Ishikawa (cell line): ENCODE measurements at regions not wholly inside any gene's neighbourhood (a gene's known extent, or its start where the extent isn't known, plus 50 kb on each side); places are given as distances from the start of the nearest gene placed in this dataset.

ENCODE experiments used
- CEBPB ChIP-seq: IDR thresholded peaks from 2 replicates; pipeline ENCODE4 v1.6.1; 2012
- CREB1 ChIP-seq: IDR thresholded peaks from 2 replicates; pipeline ENCODE4 v1.6.1; 2012; ENCODE audit warnings: low read depth
- EGR1 ChIP-seq: IDR thresholded peaks from 2 replicates; pipeline ENCODE4 v1.6.1; 2012
- EP300 ChIP-seq: IDR thresholded peaks from 2 replicates; pipeline ENCODE4 v1.6.1; 2012; ENCODE audit warnings: borderline replicate concordance
- FOXM1 ChIP-seq: IDR thresholded peaks from 2 replicates; pipeline ENCODE4 v1.6.1; 2012; ENCODE audit warnings: low read depth, borderline replicate concordance
- MAX ChIP-seq: IDR thresholded peaks from 2 replicates; pipeline ENCODE4 v1.6.1; 2012
- NFIC ChIP-seq: IDR thresholded peaks from 2 replicates; pipeline ENCODE4 v1.6.1; 2012
- RAD21 ChIP-seq: IDR thresholded peaks from 2 replicates; pipeline ENCODE4 v1.6.1; 2012; ENCODE audit warnings: low read depth
- TAF1 ChIP-seq: IDR thresholded peaks from 2 replicates; pipeline ENCODE4 v1.6.1; 2012; ENCODE audit warnings: low read depth, mild to moderate bottlenecking
- TCF12 ChIP-seq: IDR thresholded peaks from 2 replicates; pipeline ENCODE4 v1.6.1; 2012; ENCODE audit warnings: low read depth
- TEAD4 ChIP-seq: IDR thresholded peaks from 2 replicates; pipeline ENCODE4 v1.6.1; 2012
- YY1 ChIP-seq: IDR thresholded peaks from 2 replicates; pipeline ENCODE4 v1.6.1; 2012; ENCODE audit warnings: low read depth
- ZBTB7A ChIP-seq: IDR thresholded peaks from 2 replicates; pipeline ENCODE4 v1.6.1; 2012; ENCODE audit warnings: low read depth
- TF ChIP-seq, protein P1 (sequence below): IDR thresholded peaks from 2 replicates; pipeline ENCODE4 v1.6.1; 2012
- TF ChIP-seq, protein P2 (sequence below): IDR thresholded peaks from 2 replicates; pipeline ENCODE4 v1.6.1; 2012; ENCODE audit warnings: low read depth, mild to moderate bottlenecking

- TF ChIP-seq NFIC (no peak), TAF1 (no peak), TCF12 (no peak), ZBTB7A (no peak), CREB1 (no peak), EGR1 (no peak), YY1 (no peak), CEBPB (no peak), TEAD4 (no peak), EP300 (no peak), MAX (no peak), RAD21 (no peak), FOXM1 (no peak)
- TF ChIP-seq, protein P1, sequence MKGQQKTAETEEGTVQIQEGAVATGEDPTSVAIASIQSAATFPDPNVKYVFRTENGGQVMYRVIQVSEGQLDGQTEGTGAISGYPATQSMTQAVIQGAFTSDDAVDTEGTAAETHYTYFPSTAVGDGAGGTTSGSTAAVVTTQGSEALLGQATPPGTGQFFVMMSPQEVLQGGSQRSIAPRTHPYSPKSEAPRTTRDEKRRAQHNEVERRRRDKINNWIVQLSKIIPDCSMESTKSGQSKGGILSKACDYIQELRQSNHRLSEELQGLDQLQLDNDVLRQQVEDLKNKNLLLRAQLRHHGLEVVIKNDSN: no peak
Measured at GRCh38 chr5:67315082-67315989, 118.7 kb upstream of the CD180 start.

DNA sequence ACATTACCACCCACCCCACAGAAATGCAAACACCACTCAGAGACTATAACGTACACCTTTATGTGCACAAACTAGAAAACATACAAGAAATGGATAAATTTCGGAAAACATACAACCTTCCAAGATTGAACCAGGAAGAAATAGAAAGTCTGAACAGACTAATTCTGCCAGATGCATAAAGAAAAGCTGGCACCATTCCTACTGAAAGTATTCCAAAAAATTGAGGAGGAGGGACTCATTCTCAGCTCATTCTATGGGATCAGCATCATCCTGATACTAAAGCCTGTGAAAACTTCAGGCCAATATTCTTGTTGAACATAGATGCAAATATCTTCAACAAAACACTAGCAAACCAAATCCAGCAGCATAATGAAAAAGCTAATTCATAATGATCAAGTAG, 115.1 kb upstream of the CD180 start:
- TF ChIP-seq, protein P1: no peak
- TF ChIP-seq TEAD4 (no peak), EP300 (no peak), MAX (no peak), CREB1 (no peak), YY1 (no peak), TAF1 (no peak), FOXM1 (no peak), EGR1 (no peak), TCF12 (no peak)
- TF ChIP-seq, protein P2, sequence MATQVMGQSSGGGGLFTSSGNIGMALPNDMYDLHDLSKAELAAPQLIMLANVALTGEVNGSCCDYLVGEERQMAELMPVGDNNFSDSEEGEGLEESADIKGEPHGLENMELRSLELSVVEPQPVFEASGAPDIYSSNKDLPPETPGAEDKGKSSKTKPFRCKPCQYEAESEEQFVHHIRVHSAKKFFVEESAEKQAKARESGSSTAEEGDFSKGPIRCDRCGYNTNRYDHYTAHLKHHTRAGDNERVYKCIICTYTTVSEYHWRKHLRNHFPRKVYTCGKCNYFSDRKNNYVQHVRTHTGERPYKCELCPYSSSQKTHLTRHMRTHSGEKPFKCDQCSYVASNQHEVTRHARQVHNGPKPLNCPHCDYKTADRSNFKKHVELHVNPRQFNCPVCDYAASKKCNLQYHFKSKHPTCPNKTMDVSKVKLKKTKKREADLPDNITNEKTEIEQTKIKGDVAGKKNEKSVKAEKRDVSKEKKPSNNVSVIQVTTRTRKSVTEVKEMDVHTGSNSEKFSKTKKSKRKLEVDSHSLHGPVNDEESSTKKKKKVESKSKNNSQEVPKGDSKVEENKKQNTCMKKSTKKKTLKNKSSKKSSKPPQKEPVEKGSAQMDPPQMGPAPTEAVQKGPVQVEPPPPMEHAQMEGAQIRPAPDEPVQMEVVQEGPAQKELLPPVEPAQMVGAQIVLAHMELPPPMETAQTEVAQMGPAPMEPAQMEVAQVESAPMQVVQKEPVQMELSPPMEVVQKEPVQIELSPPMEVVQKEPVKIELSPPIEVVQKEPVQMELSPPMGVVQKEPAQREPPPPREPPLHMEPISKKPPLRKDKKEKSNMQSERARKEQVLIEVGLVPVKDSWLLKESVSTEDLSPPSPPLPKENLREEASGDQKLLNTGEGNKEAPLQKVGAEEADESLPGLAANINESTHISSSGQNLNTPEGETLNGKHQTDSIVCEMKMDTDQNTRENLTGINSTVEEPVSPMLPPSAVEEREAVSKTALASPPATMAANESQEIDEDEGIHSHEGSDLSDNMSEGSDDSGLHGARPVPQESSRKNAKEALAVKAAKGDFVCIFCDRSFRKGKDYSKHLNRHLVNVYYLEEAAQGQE: no peak

DNA sequence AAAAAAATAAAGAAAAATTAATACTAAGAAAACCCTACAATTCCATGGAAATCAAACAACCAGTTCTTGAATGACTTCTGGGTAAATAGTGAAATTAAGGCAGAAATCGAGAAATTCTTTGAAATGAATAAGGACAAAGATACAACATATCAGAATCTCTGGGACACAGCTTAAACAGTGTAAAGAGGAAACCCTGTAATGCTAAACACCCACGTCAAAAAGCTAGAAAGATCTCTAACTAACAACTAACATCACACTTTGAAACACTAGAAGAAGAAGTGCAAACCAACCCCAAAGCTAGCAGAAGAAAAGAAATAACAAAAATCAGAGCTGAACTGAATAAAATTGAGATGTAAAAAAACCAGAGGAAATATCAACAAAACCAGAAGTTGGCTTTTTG, 114.6 kb upstream of the CD180 start:
- no peak for TF ChIP-seq YY1
- TF ChIP-seq MAX: no peak
- TF ChIP-seq CEBPB: no peak
- TF ChIP-seq, protein P1: no peak
- TF ChIP-seq ZBTB7A: no peak

DNA sequence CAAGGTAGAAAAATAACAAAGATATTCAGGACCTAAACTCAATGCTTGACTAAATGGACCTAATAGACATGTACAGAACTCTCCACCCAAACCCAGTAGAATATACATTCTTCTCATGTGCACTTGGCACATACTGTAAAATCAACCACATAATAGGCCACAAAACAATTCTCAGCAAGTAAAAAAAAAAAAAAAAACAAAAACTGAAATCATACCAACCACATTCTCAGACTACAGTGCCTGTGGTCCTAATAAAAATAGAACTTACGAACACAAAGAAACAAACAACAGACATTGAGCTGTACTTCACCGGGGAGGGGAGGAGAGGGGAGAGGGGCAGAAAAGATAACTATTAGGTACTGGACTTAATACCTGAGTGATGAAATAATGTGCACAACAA, 114.1 kb upstream of the CD180 start:
- TF ChIP-seq MAX (no peak), NFIC (no peak), CEBPB (no peak), RAD21 (no peak), TAF1 (no peak), EP300 (no peak), EGR1 (no peak), TCF12 (no peak), YY1 (no peak), ZBTB7A (no peak), TEAD4 (no peak), FOXM1 (no peak), CREB1 (no peak)
- TF ChIP-seq, protein P2: no peak
- TF ChIP-seq, protein P1: no peak
